NT2/D1 (cell line): ENCODE measurements at regions not wholly inside any gene's neighbourhood (a gene's known extent, or its start where the extent isn't known, plus 50 kb on each side); places are given as distances from the start of the nearest gene placed in this dataset.

Experiments
- SUZ12 ChIP-seq: IDR thresholded peaks from 2 replicates; pipeline ENCODE4 v1.6.1; 2011; ENCODE audit not compliant: insufficient read length, insufficient read depth; ENCODE audit errors: extremely low read depth
- YY1 ChIP-seq: IDR thresholded peaks from 2 replicates; pipeline ENCODE4 v1.6.1; 2011; ENCODE audit not compliant: insufficient read length, insufficient read depth
- ZNF274 ChIP-seq: IDR thresholded peaks from 2 replicates; pipeline ENCODE4 v1.6.1; 2011; ENCODE audit warnings: mild to moderate bottlenecking, low read depth, low read length

DNA sequence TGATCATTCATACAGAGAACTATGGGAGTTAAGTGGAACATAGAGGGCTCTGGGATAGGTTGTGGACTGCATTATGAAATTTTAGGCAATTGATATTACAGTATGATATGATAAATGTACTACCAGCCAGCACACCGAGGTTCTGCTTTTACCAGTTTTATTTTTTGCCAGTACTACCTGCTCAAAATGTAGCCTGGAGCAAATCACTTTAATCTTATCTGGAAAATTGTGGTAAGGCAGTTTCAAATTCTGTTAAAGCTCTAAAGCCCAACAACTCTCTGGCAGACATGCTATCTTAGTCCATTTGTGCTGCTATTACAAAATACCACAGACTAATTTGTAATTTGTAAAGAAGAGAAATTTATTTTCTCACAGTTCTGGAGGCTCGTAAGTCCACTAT, 474.9 kb upstream of the CWC22 start:
- TF ChIP-seq ZNF274 (no peak), YY1 (no peak), SUZ12 (no peak)
